DND-41 (cell line): ENCODE measurements at regions not wholly inside any gene's neighbourhood (a gene's known extent, or its start where the extent isn't known, plus 50 kb on each side); places are given as distances from the start of the nearest gene placed in this dataset.

ENCODE experiments used
- CTCF ChIP-seq: IDR thresholded peaks from 2 replicates; pipeline ENCODE4 v1.5.1; 2012; ENCODE audit warnings: borderline replicate concordance, low read length, moderate library complexity, mild to moderate bottlenecking; ENCODE audit not compliant: poor library complexity, severe bottlenecking; ENCODE audit errors: extremely low read depth
- EZH2 ChIP-seq: IDR thresholded peaks from 3 replicates; pipeline ENCODE4 v1.6.1; 2012; ENCODE audit warnings: borderline replicate concordance, low read depth, mild to moderate bottlenecking, moderate library complexity, low read length, inconsistent platforms; ENCODE audit not compliant: severe bottlenecking

DNA sequence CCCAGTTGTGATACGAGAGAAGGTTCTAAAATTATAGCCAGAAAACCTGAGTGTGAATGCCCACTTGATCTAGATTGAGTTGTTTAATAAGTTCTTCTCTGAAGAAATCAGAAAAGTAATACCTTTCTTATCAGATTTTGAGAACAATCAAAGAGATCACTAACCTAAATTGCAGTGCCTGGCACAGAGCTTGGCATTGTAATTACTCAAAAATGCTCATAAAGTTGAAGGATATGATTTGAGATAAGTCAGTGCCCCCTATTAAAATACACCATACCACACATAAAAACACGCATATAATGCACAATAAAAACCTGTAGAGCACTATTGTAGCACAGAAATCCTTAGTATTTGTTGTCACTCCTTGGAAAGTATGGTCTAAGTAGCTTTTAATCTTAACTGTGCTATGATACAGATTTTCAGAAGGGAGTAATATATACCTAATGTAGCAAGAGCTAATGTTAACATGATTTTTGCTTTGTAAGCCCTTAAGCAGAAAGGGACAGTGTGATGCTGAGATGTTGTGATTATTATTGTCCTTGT is 257.5 kb upstream of the CDH18 start:
- no peak for TF ChIP-seq CTCF
- TF ChIP-seq EZH2: no peak
